Naive thymus-derived CD8-positive, alpha-beta T cell (primary cell): ENCODE measurements at regions not wholly inside any gene's neighbourhood (a gene's known extent, or its start where the extent isn't known, plus 50 kb on each side); places are given as distances from the start of the nearest gene placed in this dataset.

Experiments used
- ATAC-seq, 2 donors: fragments of 150-1000 bp; cut with Tn5 transposase in 1 of 2; sonication (Bioruptor Pico), chemical (Tn5 transposase) in 1 of 2; 1 replicate in 1 of 2; 2 replicates in 1 of 2; pipeline ENCODE4 v1.10.0; 2021; ENCODE audit warnings: mild to moderate bottlenecking in 2 of 2, moderate library complexity in 2 of 2
- POLR2A ChIA-PET: fragments of 350-600 bp; sonication (Branson Sonifier 250); formaldehyde crosslinking; loops from one replicate; lab custom pipeline; 2021; ENCODE audit warnings: antibody characterized with exemption; lab: Charles Lee
- DNase-seq, 10 donors: peaks; one replicate each; pipeline versions ENCODE4 v3.0.0 to v3.0.0-alpha.2; 2020 to 2022
- H3K27ac Mint-ChIP-seq, 10 donors: one replicate each; pipeline ENCODE4 v1.8.0; 2020 to 2022; ENCODE audit warnings: mild to moderate bottlenecking in 10 of 10, mixed read lengths in 10 of 10, moderate library complexity in 4 of 10, inconsistent platforms in 1 of 10
- H3K27me3 Mint-ChIP-seq, 5 donors: one replicate each; pipeline ENCODE4 v1.8.0; 2021 to 2022; ENCODE audit warnings: mixed read lengths in 5 of 5
- H3K36me3 Mint-ChIP-seq, 3 donors: one replicate each; pipeline ENCODE4 v1.8.0; 2020 to 2022; ENCODE audit warnings: mixed read lengths in 3 of 3, mild to moderate bottlenecking in 2 of 3, inconsistent platforms in 1 of 3
- H3K4me1 Mint-ChIP-seq, 4 donors: one replicate each; pipeline ENCODE4 v1.8.0; 2021 to 2022; ENCODE audit warnings: mixed read lengths in 4 of 4
- H3K4me3 Mint-ChIP-seq, 10 donors: one replicate each; pipeline ENCODE4 v1.8.0; 2020 to 2022; ENCODE audit warnings: mild to moderate bottlenecking in 10 of 10, mixed read lengths in 10 of 10, moderate library complexity in 6 of 10, inconsistent platforms in 1 of 10
- H3K9me3 Mint-ChIP-seq, 9 donors: one replicate each; pipeline ENCODE4 v1.8.0; 2020 to 2022; ENCODE audit warnings: mixed read lengths in 9 of 9, mild to moderate bottlenecking in 3 of 9, inconsistent platforms in 1 of 9, moderate library complexity in 1 of 9

- ATAC-seq (no peak), DNase-seq (no peak)
- H3K27ac Mint-ChIP-seq, result no peak overlapping the region
- H3K9me3 Mint-ChIP-seq, result peaks cover 0 to 6% (median 0%) of the 10 kb centered on the region in 9 donors
- peaks cover 2 to 7% (median 2%) of the 10 kb centered on the region in 5 donors for H3K27me3 Mint-ChIP-seq
- POLR2A ChIA-PET, result no interaction called here
- no peaks in the 10 kb centered on the region for H3K4me1 Mint-ChIP-seq
- H3K36me3 Mint-ChIP-seq, result no peaks in the 10 kb centered on the region
- no peak overlapping the region for H3K4me3 Mint-ChIP-seq
These were observed 130.2 kb upstream of the HMGA2 start for GRCh38 chr12:65694130-65694529.

GRCh38 chr12:65695113-65695865 lies 129.0 kb upstream of the HMGA2 start:
- no peaks in the 10 kb centered on the region for H3K4me1 Mint-ChIP-seq
- no peak overlapping the region for H3K4me3 Mint-ChIP-seq
- H3K27ac Mint-ChIP-seq, result no peak overlapping the region
- peaks cover 0 to 3% (median 0%) of the 10 kb centered on the region in 9 donors for H3K9me3 Mint-ChIP-seq
- POLR2A ChIA-PET, result no interaction called here
- H3K36me3 Mint-ChIP-seq, result no peaks in the 10 kb centered on the region
- peaks cover 2 to 6% (median 3%) of the 10 kb centered on the region in 5 donors for H3K27me3 Mint-ChIP-seq
- DNase-seq (no peak), ATAC-seq (no peak)

- H3K27ac Mint-ChIP-seq, result no peak overlapping the region
- DNase-seq (no peak), ATAC-seq (no peak)
- POLR2A ChIA-PET, result no interaction called here
- H3K27me3 Mint-ChIP-seq, result peaks cover 0 to 10% (median 3%) of the 10 kb centered on the region in 5 donors
- H3K36me3 Mint-ChIP-seq, result peaks cover 0 to 4% (median 0%) of the 10 kb centered on the region in 3 donors
- no peaks in the 10 kb centered on the region for H3K4me1 Mint-ChIP-seq
- H3K4me3 Mint-ChIP-seq, result no peak overlapping the region
- peaks cover 0 to 3% (median 2%) of the 10 kb centered on the region in 9 donors for H3K9me3 Mint-ChIP-seq
These were observed 128.1 kb upstream of the HMGA2 start for GRCh38 chr12:65696227-65696626.

GRCh38 chr12:65699251-65699650 lies 125.0 kb upstream of the HMGA2 start:
- no peak for DNase-seq
- H3K27me3 Mint-ChIP-seq, result peaks cover 3 to 17% (median 10%) of the 10 kb centered on the region in 5 donors

GRCh38 chr12:65703176-65703575 lies 121.1 kb upstream of the HMGA2 start:
- Mint-ChIP-seq H3K27ac (no peak overlapping the region), H3K9me3 (peaks cover 14 to 37% (median 29%) of the 10 kb centered on the region in 9 donors), H3K4me1 (no peaks in the 10 kb centered on the region), H3K36me3 (peaks cover 0 to 30% (median 4%) of the 10 kb centered on the region in 3 donors), H3K27me3 (peaks cover 3 to 17% (median 8%) of the 10 kb centered on the region in 5 donors), H3K4me3 (no peak overlapping the region)
- POLR2A ChIA-PET, result no interaction called here
- no peak for ATAC-seq
- no peak for DNase-seq

More at GRCh38 chr12:65699251-65699650, 125.0 kb upstream of the HMGA2 start:
- no peak overlapping the region for H3K27ac Mint-ChIP-seq
- H3K36me3 Mint-ChIP-seq, result peaks cover 0 to 7% (median 2%) of the 10 kb centered on the region in 3 donors
- H3K4me1 Mint-ChIP-seq, result no peaks in the 10 kb centered on the region
- POLR2A ChIA-PET, result no interaction called here
- peaks cover 0 to 18% (median 6%) of the 10 kb centered on the region in 9 donors for H3K9me3 Mint-ChIP-seq
- ATAC-seq, result no peak
- no peak overlapping the region for H3K4me3 Mint-ChIP-seq

- POLR2A ChIA-PET, result no interaction called here
- Mint-ChIP-seq H3K27me3 (peaks cover 2 to 20% (median 8%) of the 10 kb centered on the region in 5 donors), H3K36me3 (peaks cover 0 to 30% (median 4%) of the 10 kb centered on the region in 3 donors), H3K4me1 (no peaks in the 10 kb centered on the region), H3K27ac (no peak overlapping the region), H3K4me3 (no peak overlapping the region), H3K9me3 (peaks cover 14 to 36% (median 31%) of the 10 kb centered on the region in 9 donors)
- DNase-seq (no peak), ATAC-seq (no peak)
These were observed 118.9 kb upstream of the HMGA2 start for GRCh38 chr12:65705380-65705876.

GRCh38 chr12:65707051-65707450 lies 117.2 kb upstream of the HMGA2 start:
- no peak for DNase-seq
- Mint-ChIP-seq H3K27ac (no peak overlapping the region), H3K9me3 (peaks cover 11 to 36% (median 31%) of the 10 kb centered on the region in 9 donors), H3K4me3 (no peak overlapping the region), H3K27me3 (peaks cover 6 to 23% (median 10%) of the 10 kb centered on the region in 5 donors), H3K4me1 (no peaks in the 10 kb centered on the region), H3K36me3 (peaks cover 0 to 27% (median 4%) of the 10 kb centered on the region in 3 donors)
- ATAC-seq, result no peak
- POLR2A ChIA-PET, result no interaction called here

- no peak overlapping the region for H3K4me3 Mint-ChIP-seq
- H3K27ac Mint-ChIP-seq, result no peak overlapping the region
- no peaks in the 10 kb centered on the region for H3K4me1 Mint-ChIP-seq
- peaks cover 2 to 33% (median 11%) of the 10 kb centered on the region in 5 donors for H3K27me3 Mint-ChIP-seq
- DNase-seq (no peak), ATAC-seq (no peak)
- H3K9me3 Mint-ChIP-seq, result peaks cover 0 to 4% (median 0%) of the 10 kb centered on the region in 9 donors
- POLR2A ChIA-PET, result no interaction called here
- H3K36me3 Mint-ChIP-seq, result no peaks in the 10 kb centered on the region
These were observed 111.9 kb upstream of the HMGA2 start for GRCh38 chr12:65712260-65713004.

GRCh38 chr12:65715961-65716360 lies 108.3 kb upstream of the HMGA2 start:
- Mint-ChIP-seq H3K4me3 (no peak overlapping the region), H3K27me3 (peaks cover 8 to 35% (median 12%) of the 10 kb centered on the region in 5 donors), H3K36me3 (peaks cover 0 to 4% (median 0%) of the 10 kb centered on the region in 3 donors), H3K27ac (no peak overlapping the region), H3K4me1 (no peaks in the 10 kb centered on the region), H3K9me3 (peaks cover 0 to 6% (median 0%) of the 10 kb centered on the region in 9 donors)
- ATAC-seq (no peak), DNase-seq (no peak)
- POLR2A ChIA-PET, result no interaction called here

GRCh38 chr12:65720136-65721130 lies 103.8 kb upstream of the HMGA2 start:
- Mint-ChIP-seq H3K36me3 (peaks cover 0 to 4% (median 0%) of the 10 kb centered on the region in 3 donors), H3K4me3 (no peak overlapping the region), H3K4me1 (no peaks in the 10 kb centered on the region), H3K27me3 (peaks cover 13 to 24% (median 20%) of the 10 kb centered on the region in 5 donors), H3K9me3 (peaks cover 0 to 6% (median 0%) of the 10 kb centered on the region in 9 donors), H3K27ac (no peak overlapping the region)
- POLR2A ChIA-PET, result interaction anchor here (0.6 kb wide), 1 partner anchor 84 kb away, joined by 3 read pairs; no protein-coding TSS in a partner anchor
- no peak for DNase-seq
- ATAC-seq, result no peak

- POLR2A ChIA-PET, result no interaction called here
These were observed 102.6 kb upstream of the HMGA2 start for GRCh38 chr12:65721541-65722190.

More at GRCh38 chr12:65721541-65722190, 102.6 kb upstream of the HMGA2 start:
- H3K4me3 Mint-ChIP-seq, result no peak overlapping the region
- ATAC-seq, result no peak
- H3K4me1 Mint-ChIP-seq, result no peaks in the 10 kb centered on the region
- DNase-seq, result no peak
- no peak overlapping the region for H3K27ac Mint-ChIP-seq
- peaks cover 0 to 4% (median 0%) of the 10 kb centered on the region in 3 donors for H3K36me3 Mint-ChIP-seq
- peaks cover 0 to 6% (median 0%) of the 10 kb centered on the region in 9 donors for H3K9me3 Mint-ChIP-seq
- H3K27me3 Mint-ChIP-seq, result peaks cover 12 to 29% (median 23%) of the 10 kb centered on the region in 5 donors
